B cell (primary cell): ENCODE measurements at regions not wholly inside any gene's neighbourhood (a gene's known extent, or its start where the extent isn't known, plus 50 kb on each side); places are given as distances from the start of the nearest gene placed in this dataset.

ENCODE experiments used
- ATAC-seq: fragments of 200-7000 bp; cut with Tn5 transposase; one replicate; pipeline ENCODE4 v1.10.0; 2021; ENCODE audit warnings: low read depth, mild to moderate bottlenecking, moderate number of reproducible peaks, moderate library complexity
- CTCF ChIA-PET: fragments of 350-600 bp; sonication (Branson Sonifier 250); formaldehyde crosslinking; loops from one replicate; lab custom pipeline; 2021; ENCODE audit warnings: antibody characterized with exemption, inconsistent platforms; lab: Charles Lee
- POLR2A ChIA-PET: fragments of 350-600 bp; sonication (Branson Sonifier 250); formaldehyde crosslinking; loops from one replicate; lab custom pipeline; 2021; ENCODE audit warnings: antibody characterized with exemption; lab: Charles Lee
- DNase-seq: peaks from one replicate; pipeline ENCODE4 v3.0.0; 2013
- H2AFZ ChIP-seq: 2 replicates; pipeline ENCODE4 v1.6.1; 2012; ENCODE audit warnings: mild to moderate bottlenecking, low read depth, low read length; ENCODE audit not compliant: insufficient read depth, poor library complexity, severe bottlenecking
- H3K27ac ChIP-seq, 2 donors: 1 replicate in 1 of 2; 2 replicates in 1 of 2; pipeline ENCODE4 v1.5.1; 2012 to 2013; ENCODE audit warnings: low read length in 2 of 2, mild to moderate bottlenecking in 2 of 2, moderate library complexity in 1 of 2
- H3K27me3 ChIP-seq, 4 experiments: fragments of 200-600 bp in 1 of 4; sonication (generic) in 1 of 4; replicated peaks in 1 of 4; 1 replicate in 2 of 4; 2 replicates in 2 of 4; pipeline versions ENCODE4 v1.6.1 to v1.7.0; 2013 to 2016; ENCODE audit warnings: low read length in 3 of 4, mild to moderate bottlenecking in 2 of 4, mixed read lengths in 1 of 4, moderate library complexity in 1 of 4; ENCODE audit not compliant: insufficient read depth in 4 of 4, control insufficient read depth in 3 of 4; ENCODE audit errors: control extremely low read depth in 1 of 4
- H3K36me3 ChIP-seq, 2 experiments: replicated peaks in 1 of 2; 1 replicate in 1 of 2; 2 replicates in 1 of 2; pipeline versions ENCODE4 v1.6.1 to v1.7.1; 2013; ENCODE audit warnings: low read length in 1 of 2; ENCODE audit not compliant: insufficient read depth in 2 of 2, control insufficient read depth in 1 of 2; ENCODE audit errors: control extremely low read depth in 1 of 2, extremely low read depth in 1 of 2
- H3K4me1 ChIP-seq, 2 donors: fragments of 200-600 bp in 1 of 2; sonication (generic) in 1 of 2; 1 replicate in 1 of 2; 2 replicates in 1 of 2; pipeline versions ENCODE4 v1.5.1 to v1.6.1; 2013 to 2017; ENCODE audit warnings: low read length in 2 of 2; ENCODE audit not compliant: control insufficient read depth in 2 of 2, insufficient read depth in 2 of 2
- H3K4me2 ChIP-seq: replicated peaks from 2 replicates; pipeline ENCODE3; 2012; ENCODE audit warnings: mild to moderate bottlenecking, low read depth, low read length; ENCODE audit not compliant: poor library complexity, severe bottlenecking
- H3K4me3 ChIP-seq, 5 experiments: fragments of 200-600 bp in 1 of 5; sonication (generic) in 1 of 5; 1 replicate in 3 of 5; 2 replicates in 2 of 5; pipeline versions ENCODE4 v1.5.1 to v1.7.0; 2011 to 2016; ENCODE audit warnings: low read length in 4 of 5, mild to moderate bottlenecking in 4 of 5, low read depth in 2 of 5, control low read depth in 1 of 5, moderate library complexity in 1 of 5; ENCODE audit not compliant: insufficient read depth in 1 of 5; ENCODE audit errors: control extremely low read depth in 1 of 5, extremely low read depth in 1 of 5
- H3K79me2 ChIP-seq: fragments of 200-600 bp; sonication (generic); one replicate; pipeline ENCODE4 v1.6.0; 2016; ENCODE audit warnings: low read length; ENCODE audit not compliant: control insufficient read depth, insufficient read depth
- H3K9ac ChIP-seq: fragments of 200-600 bp; sonication (generic); 2 replicates; pipeline ENCODE4 v1.6.1; 2017; ENCODE audit warnings: mild to moderate bottlenecking, low read length, moderate library complexity
- H3K9me3 ChIP-seq, 3 donors: one replicate each; pipeline versions ENCODE4 v1.6.1 to v1.7.1; 2013; ENCODE audit warnings: low read length in 2 of 3; ENCODE audit not compliant: control insufficient read depth in 2 of 3, insufficient read depth in 1 of 3; ENCODE audit errors: control extremely low read depth in 1 of 3
- H4K20me1 ChIP-seq: 2 replicates; pipeline ENCODE4 v1.6.0; 2012; ENCODE audit warnings: mild to moderate bottlenecking, low read length; ENCODE audit not compliant: insufficient read depth, control insufficient read depth, poor library complexity, severe bottlenecking
- H3K27ac Mint-ChIP-seq: one replicate; pipeline ENCODE4 v1.8.0; 2021; ENCODE audit warnings: mixed read lengths
- H3K27me3 Mint-ChIP-seq: one replicate; pipeline ENCODE4 v1.8.0; 2021; ENCODE audit warnings: mixed read lengths
- H3K4me1 Mint-ChIP-seq: one replicate; pipeline ENCODE4 v1.8.0; 2021; ENCODE audit warnings: mixed read lengths
- H3K4me3 Mint-ChIP-seq: one replicate; pipeline ENCODE4 v1.8.0; 2021; ENCODE audit warnings: mixed read lengths
- H3K9me3 Mint-ChIP-seq: one replicate; pipeline ENCODE4 v1.8.0; 2022; ENCODE audit warnings: mixed read lengths; ENCODE audit not compliant: insufficient read depth
- EZH2 ChIP-seq: IDR thresholded peaks from 2 replicates; pipeline ENCODE4 v1.6.1; 2012; ENCODE audit warnings: borderline replicate concordance, low read depth, mild to moderate bottlenecking, moderate library complexity, low read length; ENCODE audit not compliant: insufficient read depth, poor library complexity, severe bottlenecking
- WGBS: methylation state at CpG from one replicate; pipeline ENCODE4 v1.1.5; 2013; ENCODE audit warnings: missing lambda C conversion rate; ENCODE audit not compliant: insufficient coverage; 5-methylcytosine and 5-hydroxymethylcytosine counted together
- intact Hi-C: fragments of 100-400 bp; cut with micrococcal nuclease; formaldehyde crosslinking; loops from one replicate; pipeline ENCODE4 v1.10.0; 2022
- TF ChIP-seq, protein P1 (sequence below): fragments of 200-600 bp; IDR thresholded peaks from one replicate; pipeline ENCODE4 v1.8.0; 2022; ENCODE audit warnings: antibody characterized with exemption, mild to moderate bottlenecking

DNA sequence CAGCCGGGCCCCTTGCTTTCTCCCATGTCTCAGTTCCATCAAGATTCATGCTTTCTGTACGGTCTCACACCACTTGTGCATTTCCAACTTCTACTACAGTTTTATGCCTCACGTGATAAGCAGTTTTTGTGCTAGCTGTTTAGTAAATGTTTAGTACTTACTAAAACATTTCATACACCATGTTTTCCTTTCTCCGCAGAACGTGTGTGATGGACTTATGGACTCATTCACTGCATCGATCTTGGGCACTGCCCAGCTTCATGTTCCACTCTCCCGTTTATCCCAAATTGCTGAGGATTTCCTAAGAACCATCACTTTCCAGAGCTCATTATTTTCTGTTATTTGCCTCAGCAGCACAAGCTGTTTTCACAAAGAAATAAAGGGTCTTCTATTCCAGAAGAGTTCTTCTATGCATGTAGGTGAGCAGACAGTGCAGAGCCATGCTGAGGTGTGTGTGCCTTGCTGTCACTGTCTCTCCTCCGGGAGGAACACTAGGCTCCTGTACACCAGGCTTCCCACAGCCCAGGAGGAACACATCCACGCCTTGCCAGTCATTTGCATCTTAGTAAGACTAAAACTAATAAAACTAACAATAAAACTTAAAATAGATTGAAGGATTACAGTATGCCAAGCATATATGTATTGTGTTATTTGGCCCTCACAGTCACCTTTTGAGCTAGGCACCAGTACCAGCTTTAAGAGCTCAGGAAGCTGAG lies 90.3 kb upstream of the EEA1 start:
- H3K9me3 Mint-ChIP-seq: no peaks in the 10 kb centered on the region
- Histone ChIP-seq H3K9me3 (no peaks in the 10 kb centered on the region), H3K4me2 (no peak overlapping the region), H2AFZ (no peak overlapping the region), H3K27me3 (no peaks in the 10 kb centered on the region), H3K27ac (no peak overlapping the region), H3K79me2 (no peaks in the 10 kb centered on the region), H4K20me1 (no peaks in the 10 kb centered on the region), H3K36me3 (no peaks in the 10 kb centered on the region), H3K9ac (no peak overlapping the region), H3K4me3 (no peak overlapping the region), H3K4me1 (no peaks in the 10 kb centered on the region)
- no peaks in the 10 kb centered on the region for H3K4me1 Mint-ChIP-seq
- H3K27ac Mint-ChIP-seq: no peak overlapping the region
- CTCF ChIA-PET: interaction anchor here (0.7 to 1.3 kb wide), 3 partner anchors 10 to 377 kb away, joined by 3 to 4 read pairs (median 4); no protein-coding TSS in a partner anchor
- TF ChIP-seq, protein P1, sequence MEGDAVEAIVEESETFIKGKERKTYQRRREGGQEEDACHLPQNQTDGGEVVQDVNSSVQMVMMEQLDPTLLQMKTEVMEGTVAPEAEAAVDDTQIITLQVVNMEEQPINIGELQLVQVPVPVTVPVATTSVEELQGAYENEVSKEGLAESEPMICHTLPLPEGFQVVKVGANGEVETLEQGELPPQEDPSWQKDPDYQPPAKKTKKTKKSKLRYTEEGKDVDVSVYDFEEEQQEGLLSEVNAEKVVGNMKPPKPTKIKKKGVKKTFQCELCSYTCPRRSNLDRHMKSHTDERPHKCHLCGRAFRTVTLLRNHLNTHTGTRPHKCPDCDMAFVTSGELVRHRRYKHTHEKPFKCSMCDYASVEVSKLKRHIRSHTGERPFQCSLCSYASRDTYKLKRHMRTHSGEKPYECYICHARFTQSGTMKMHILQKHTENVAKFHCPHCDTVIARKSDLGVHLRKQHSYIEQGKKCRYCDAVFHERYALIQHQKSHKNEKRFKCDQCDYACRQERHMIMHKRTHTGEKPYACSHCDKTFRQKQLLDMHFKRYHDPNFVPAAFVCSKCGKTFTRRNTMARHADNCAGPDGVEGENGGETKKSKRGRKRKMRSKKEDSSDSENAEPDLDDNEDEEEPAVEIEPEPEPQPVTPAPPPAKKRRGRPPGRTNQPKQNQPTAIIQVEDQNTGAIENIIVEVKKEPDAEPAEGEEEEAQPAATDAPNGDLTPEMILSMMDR: no peak
- no peak for TF ChIP-seq EZH2
- no peaks in the 10 kb centered on the region for H3K27me3 Mint-ChIP-seq
- DNase-seq (no peak), ATAC-seq (no peak)
- POLR2A ChIA-PET: no interaction called here
- intact Hi-C loops: no loop called here
- WGBS: 97% methylated on average over 5 of the region's 9 CpGs
- no peak overlapping the region for H3K4me3 Mint-ChIP-seq

DNA sequence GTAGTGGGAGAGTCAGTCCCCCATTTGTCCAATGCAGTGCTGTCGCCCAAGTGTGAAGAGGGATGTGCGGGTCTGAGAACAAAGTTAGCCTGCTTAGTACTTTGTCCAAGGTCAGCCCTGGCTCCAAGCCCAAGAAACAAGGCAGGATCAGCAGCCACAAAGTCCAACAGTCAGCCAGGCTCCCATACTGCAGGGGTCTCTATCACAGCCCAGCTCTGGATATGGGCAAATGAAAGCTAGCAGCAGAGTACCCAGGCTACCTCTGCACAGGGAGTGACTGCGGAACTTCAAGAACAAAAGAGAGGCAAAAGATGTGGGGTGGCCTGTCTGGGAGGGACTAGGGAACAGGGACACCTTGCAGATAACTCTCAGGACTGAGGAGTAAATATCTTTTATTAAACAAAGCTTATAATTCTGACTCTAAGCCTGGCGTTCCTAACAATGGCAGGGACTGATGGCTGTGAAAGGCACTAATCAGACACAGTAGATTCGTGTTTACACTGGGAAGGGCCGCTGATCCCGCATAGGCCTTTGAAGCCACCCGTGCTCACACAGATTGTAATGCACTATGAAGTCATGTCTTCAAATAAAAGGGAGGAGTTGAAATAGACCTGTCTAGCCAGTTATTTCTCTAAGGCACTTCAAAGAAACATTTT lies 91.0 kb upstream of the EEA1 start:
- intact Hi-C loops: no loop called here
- no peak for DNase-seq
- H3K4me1 Mint-ChIP-seq: no peaks in the 10 kb centered on the region
- Histone ChIP-seq H3K4me2 (no peak overlapping the region), H3K27me3 (no peaks in the 10 kb centered on the region), H4K20me1 (no peaks in the 10 kb centered on the region), H3K4me1 (no peaks in the 10 kb centered on the region), H3K27ac (no peak overlapping the region), H3K9ac (no peak overlapping the region), H3K36me3 (no peaks in the 10 kb centered on the region), H3K79me2 (no peaks in the 10 kb centered on the region), H2AFZ (no peak overlapping the region), H3K4me3 (no peak overlapping the region), H3K9me3 (no peaks in the 10 kb centered on the region)
- CTCF ChIA-PET: interaction anchor here (1.0 to 1.3 kb wide), 2 partner anchors 11 to 41 kb away, joined by 3 to 4 read pairs; no protein-coding TSS in a partner anchor
- no peak overlapping the region for H3K27ac Mint-ChIP-seq
- no peaks in the 10 kb centered on the region for H3K27me3 Mint-ChIP-seq
- POLR2A ChIA-PET: no interaction called here
- H3K9me3 Mint-ChIP-seq: no peaks in the 10 kb centered on the region
- TF ChIP-seq, protein P1: no peak
- TF ChIP-seq EZH2: no peak
- no peak for ATAC-seq
- 100% methylated on average over 6 of the region's 8 CpGs for WGBS
- no peak overlapping the region for H3K4me3 Mint-ChIP-seq
